LNCaP clone FGC (cell line): ENCODE measurements at regions not wholly inside any gene's neighbourhood (a gene's known extent, or its start where the extent isn't known, plus 50 kb on each side); places are given as distances from the start of the nearest gene placed in this dataset.

Experiments
- DNase-seq: peaks from one replicate; pipeline ENCODE4 v3.0.0-alpha.2; 2011; ENCODE audit warnings: low read depth
- H3K4me3 ChIP-seq: 2 replicates; pipeline ENCODE4 v1.5.1; 2011; ENCODE audit warnings: mild to moderate bottlenecking, low read depth, low read length, control low read depth
- CTCF ChIP-seq: IDR thresholded peaks from 2 replicates; pipeline ENCODE4 v1.5.1; 2012; ENCODE audit warnings: mild to moderate bottlenecking; ENCODE audit not compliant: control insufficient read depth, insufficient read depth; ENCODE audit errors: extremely low read depth

- no peak for DNase-seq
- no peak for TF ChIP-seq CTCF
- H3K4me3 ChIP-seq: no peak overlapping the region
Measured at GRCh38 chr21:24259241-24259640, 1348.0 kb downstream of the MRPL39 start.

- no peak for DNase-seq
- TF ChIP-seq CTCF: no peak
- no peak overlapping the region for H3K4me3 ChIP-seq
Measured at GRCh38 chr21:24255591-24255990, 1351.7 kb downstream of the MRPL39 start.

GRCh38 chr21:24225431-24225830 is 1381.8 kb downstream of the MRPL39 start:
- no peak for DNase-seq
- H3K4me3 ChIP-seq: no peak overlapping the region
- TF ChIP-seq CTCF: no peak

- H3K4me3 ChIP-seq: no peak overlapping the region
- DNase-seq: no peak
- TF ChIP-seq CTCF: no peak
Measured at GRCh38 chr21:24224422-24224821, 1382.9 kb downstream of the MRPL39 start.

GRCh38 chr21:24223624-24224023 is 1383.7 kb downstream of the MRPL39 start:
- no peak for TF ChIP-seq CTCF
- DNase-seq: no peak
- H3K4me3 ChIP-seq: no peak overlapping the region

GRCh38 chr21:24222676-24223075 is 1384.6 kb downstream of the MRPL39 start:
- H3K4me3 ChIP-seq: no peak overlapping the region
- no peak for DNase-seq
- no peak for TF ChIP-seq CTCF

GRCh38 chr21:24220446-24220845 is 1386.8 kb downstream of the MRPL39 start:
- H3K4me3 ChIP-seq: no peak overlapping the region
- TF ChIP-seq CTCF: no peak
- no peak for DNase-seq
